ELF-1 (cell line): ENCODE measurements at regions not wholly inside any gene's neighbourhood (a gene's known extent, or its start where the extent isn't known, plus 50 kb on each side); places are given as distances from the start of the nearest gene placed in this dataset.
"Not testable (repeated sequence)": the region's sequence is repeated elsewhere in the genome, so short reads cannot be mapped to it uniquely, and the experiment has no call there.

Experiments used
- DNase-seq: peaks from one replicate; pipeline ENCODE4 v3.0.0-alpha.2; 2016; ENCODE audit warnings: low read depth, low spot score

GRCh38 chr2:87455854-87456249 lies 292.0 kb upstream of the PLGLB2 start:
- DNase-seq, result not testable (repeated sequence)

GRCh38 chr2:87456477-87457128 lies 291.3 kb upstream of the PLGLB2 start:
- peak; percentile 42 for DNase-seq

- DNase-seq, result not testable (repeated sequence)
Measured at GRCh38 chr2:87457129-87457499, 290.8 kb upstream of the PLGLB2 start.

- DNase-seq, result not testable (repeated sequence)
Measured at GRCh38 chr2:87458938-87459337, 288.9 kb upstream of the PLGLB2 start.

GRCh38 chr2:87460104-87460503 lies 287.8 kb upstream of the PLGLB2 start:
- not testable (repeated sequence) for DNase-seq

- not testable (repeated sequence) for DNase-seq
Measured at GRCh38 chr2:87460662-87461061, 287.2 kb upstream of the PLGLB2 start.

- not testable (repeated sequence) for DNase-seq
Measured at GRCh38 chr2:87461671-87462070, 286.2 kb upstream of the PLGLB2 start.

GRCh38 chr2:87464219-87464618 lies 283.7 kb upstream of the PLGLB2 start:
- DNase-seq, result not testable (repeated sequence)

- DNase-seq, result not testable (repeated sequence)
Measured at GRCh38 chr2:87465730-87466129, 282.2 kb upstream of the PLGLB2 start.

- DNase-seq, result not testable (repeated sequence)
Measured at GRCh38 chr2:87466591-87467120, 281.2 kb upstream of the PLGLB2 start.

GRCh38 chr2:87468429-87468981 lies 279.4 kb upstream of the PLGLB2 start:
- DNase-seq, result peak; percentile 27

- peak; percentile 13 for DNase-seq
Measured at GRCh38 chr2:87469180-87470151, 278.4 kb upstream of the PLGLB2 start.

- DNase-seq, result not testable (repeated sequence)
Measured at GRCh38 chr2:87470381-87471380, 277.2 kb upstream of the PLGLB2 start.

GRCh38 chr2:87471478-87471877 lies 276.4 kb upstream of the PLGLB2 start:
- DNase-seq, result not testable (repeated sequence)

GRCh38 chr2:87476223-87476872 lies 271.5 kb upstream of the PLGLB2 start:
- not testable (repeated sequence) for DNase-seq

GRCh38 chr2:87476936-87477335 lies 271.0 kb upstream of the PLGLB2 start:
- DNase-seq, result not testable (repeated sequence)

- DNase-seq, result not testable (repeated sequence)
Measured at GRCh38 chr2:87477669-87478428, 270.0 kb upstream of the PLGLB2 start.

GRCh38 chr2:87478911-87479310 lies 269.0 kb upstream of the PLGLB2 start:
- DNase-seq, result not testable (repeated sequence)

GRCh38 chr2:87483093-87483680 lies 264.7 kb upstream of the PLGLB2 start:
- DNase-seq, result peak; percentile 44
